ENCODE measurements at regions not wholly inside any gene's neighbourhood (a gene's known extent, or its start where the extent isn't known, plus 50 kb on each side); places are given as distances from the start of the nearest gene placed in this dataset.

- no peak for DNase-seq
Observed at GRCh38 chr5:173785866-173786265, 102.3 kb upstream of the CPEB4 start.

DNA sequence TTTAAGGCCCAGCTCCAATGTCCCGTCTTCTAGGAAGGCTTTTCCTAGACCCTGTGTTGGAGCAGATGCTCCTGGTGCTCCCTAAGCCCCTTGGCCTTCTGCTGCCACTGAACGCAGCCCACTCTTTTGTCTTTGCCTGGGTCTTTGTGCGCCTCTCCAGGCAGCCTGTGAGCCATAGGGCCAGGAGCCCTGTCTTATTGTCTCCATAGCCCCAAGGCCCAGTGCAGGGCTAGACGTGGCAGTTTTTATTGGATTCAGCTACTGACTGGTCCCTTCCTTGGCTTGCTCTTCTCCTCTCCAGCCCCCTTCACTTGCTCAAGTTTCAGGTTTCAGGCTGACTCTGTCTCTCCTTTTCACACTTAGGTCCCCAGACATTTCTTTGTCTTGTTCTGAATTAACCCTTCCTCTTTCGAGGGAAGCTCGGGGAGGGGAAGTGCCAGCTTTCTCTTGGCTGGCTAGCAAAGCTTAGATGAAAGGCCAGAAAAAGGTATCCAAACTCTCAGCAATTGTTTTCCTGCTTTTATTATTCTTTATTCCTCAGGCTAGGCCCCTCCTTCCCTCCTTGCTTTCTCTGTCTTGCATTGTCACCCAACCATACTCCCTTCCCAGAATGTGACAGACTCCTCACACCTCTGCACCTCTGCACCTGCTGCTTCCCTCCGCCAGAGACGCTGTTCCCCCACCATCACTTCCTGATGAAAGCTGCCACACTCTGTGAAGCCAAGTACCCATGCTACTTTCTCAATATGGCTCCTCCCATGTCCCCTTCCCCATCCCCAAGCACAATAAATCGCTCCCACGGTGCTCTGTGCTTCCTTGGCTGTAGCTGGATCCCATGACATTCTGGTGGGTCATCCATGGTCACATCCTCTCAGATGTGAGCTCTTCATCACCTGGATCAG is 101.6 kb upstream of the CPEB4 start:
- DNase-seq = no peak

GRCh38 chr5:173789031-173789920 is 98.9 kb upstream of the CPEB4 start:
- no peak for DNase-seq

- DNase-seq = no peak
Observed at GRCh38 chr5:173790177-173790719, 97.9 kb upstream of the CPEB4 start.

GRCh38 chr5:173790836-173791546 is 97.2 kb upstream of the CPEB4 start:
- DNase-seq = no peak

DNA sequence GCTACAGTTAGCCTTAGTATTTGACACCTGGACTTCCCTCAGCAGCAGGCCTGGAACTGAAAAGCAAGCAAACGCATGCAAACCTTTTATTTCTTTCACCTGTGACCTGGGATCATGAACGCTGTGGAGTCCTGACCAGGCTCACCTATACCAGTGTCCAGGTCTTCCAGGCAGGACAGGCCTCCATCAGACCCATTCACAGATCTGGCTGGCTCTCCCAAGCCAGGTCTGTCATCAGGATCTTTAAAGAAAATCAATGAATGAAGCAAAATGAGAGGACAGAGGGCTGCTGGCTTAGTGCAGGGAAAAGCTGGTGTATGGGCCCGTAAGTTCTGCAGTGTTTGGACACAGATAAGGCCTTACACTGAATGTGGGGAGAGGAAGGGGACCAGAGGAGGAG is 96.3 kb upstream of the CPEB4 start:
- no peak for DNase-seq

- DNase-seq = no peak
Observed at GRCh38 chr5:173792781-173793547, 95.2 kb upstream of the CPEB4 start.

DNA sequence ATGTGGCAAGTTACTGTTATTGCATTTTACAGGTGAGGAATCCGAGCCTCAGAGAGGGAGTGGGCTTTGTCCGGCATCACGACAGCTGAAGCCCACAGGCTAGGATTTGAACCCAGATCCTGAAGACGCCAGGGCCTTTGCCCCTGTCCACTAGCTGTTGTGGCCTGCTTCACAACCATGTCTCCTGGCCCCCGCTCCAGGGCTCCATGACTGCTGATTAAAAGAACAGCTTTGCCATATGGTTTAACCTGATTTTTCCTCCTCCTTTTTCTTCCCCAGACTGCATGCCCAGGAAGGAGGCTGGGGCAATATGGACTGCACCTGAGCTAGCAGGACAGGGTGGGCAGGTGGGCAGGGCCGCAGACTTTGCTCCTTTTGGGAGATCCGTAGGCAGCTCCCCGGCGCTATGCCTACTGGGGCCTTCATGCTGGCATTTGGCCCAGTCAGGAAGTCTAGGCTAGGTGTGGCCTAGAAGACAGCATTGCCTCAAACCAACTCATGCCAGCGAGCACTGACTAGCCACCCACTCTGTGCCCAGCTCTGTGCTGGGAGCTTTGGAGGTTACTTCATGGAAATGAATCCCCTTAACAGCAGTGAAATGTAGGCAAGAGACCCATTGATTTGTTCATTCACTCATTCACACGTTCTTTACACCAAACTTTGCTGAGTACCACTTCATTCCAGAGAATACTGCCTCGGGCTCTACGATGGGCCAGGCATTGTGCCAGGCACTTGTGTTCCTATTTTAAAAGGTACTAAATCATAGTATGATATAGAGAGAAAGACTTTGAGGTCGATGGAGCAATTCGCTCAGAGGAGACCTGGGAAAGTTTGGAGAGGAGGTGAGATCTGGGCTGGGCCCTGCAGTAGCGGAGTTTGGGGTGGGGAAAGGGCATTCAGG is 94.3 kb upstream of the CPEB4 start:
- DNase-seq = no peak

DNA sequence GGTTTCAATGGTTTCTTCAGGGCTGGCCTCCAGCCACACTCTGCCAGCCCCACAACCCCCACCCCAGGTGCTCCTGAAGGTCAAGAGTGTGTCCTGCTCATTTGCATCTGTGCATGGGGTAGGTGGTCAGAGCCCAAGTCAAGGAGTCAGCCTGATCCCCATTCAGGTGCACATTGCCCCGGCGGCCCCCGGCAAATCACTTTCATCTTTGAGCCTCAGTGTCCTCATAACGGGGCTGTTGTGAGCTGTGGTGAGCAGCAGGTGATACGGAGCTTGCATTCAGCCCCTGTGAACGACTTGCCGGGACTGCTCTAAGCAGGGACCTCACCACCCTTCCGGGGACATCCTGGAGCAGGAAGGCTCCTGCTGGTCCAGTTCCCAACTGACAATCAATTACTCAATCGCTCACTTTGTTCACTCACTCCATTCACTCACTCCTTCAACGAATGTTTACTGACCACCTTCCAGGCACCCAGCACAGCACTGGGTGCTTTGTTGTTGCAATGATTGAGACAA is 93.2 kb upstream of the CPEB4 start:
- DNase-seq = no peak

- no peak for DNase-seq
Observed at GRCh38 chr5:173795601-173796000, 92.5 kb upstream of the CPEB4 start.

GRCh38 chr5:173796721-173797495 is 91.2 kb upstream of the CPEB4 start:
- DNase-seq = no peak

GRCh38 chr5:173798127-173798810 is 89.9 kb upstream of the CPEB4 start:
- DNase-seq = no peak

GRCh38 chr5:173800340-173800739 is 87.8 kb upstream of the CPEB4 start:
- DNase-seq = no peak

DNA sequence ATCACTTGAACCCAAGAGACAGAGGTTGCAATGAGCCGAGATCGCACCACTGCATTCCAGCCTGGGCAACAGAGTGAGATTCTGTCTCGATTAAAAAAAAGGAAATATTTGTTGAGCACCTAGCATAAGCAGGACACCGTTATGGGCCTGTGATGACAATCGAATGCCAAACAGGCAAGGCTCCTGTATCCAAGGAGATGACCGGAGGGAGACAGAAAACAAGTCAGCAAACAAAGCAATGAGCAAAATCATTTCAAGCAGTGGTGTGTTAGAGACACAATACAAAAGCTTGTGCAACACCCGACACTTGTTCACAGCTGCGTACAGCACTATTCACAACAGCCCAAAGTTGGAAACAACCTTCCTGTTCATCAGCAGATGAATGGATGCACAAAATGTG is 87.1 kb upstream of the CPEB4 start:
- DNase-seq = no peak

- no peak for DNase-seq
Observed at GRCh38 chr5:173802670-173803165, 85.4 kb upstream of the CPEB4 start.

DNA sequence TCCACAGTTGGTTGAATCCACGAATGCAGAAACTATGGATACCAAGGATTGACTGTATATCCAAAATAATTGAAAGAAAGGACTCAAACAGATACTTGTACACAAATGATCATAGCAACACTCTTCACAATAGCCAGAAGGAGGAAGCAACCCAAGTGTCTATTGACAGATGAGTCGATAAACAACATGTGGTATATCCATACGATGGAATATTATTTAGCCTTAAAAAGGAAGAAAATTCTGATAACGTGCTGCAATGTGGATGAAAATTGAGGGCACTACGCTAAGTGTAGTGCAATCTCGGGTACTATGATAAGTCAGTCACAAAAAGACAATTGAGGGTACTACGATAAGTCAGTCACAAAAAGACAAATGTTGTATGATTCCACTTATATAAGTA is 83.6 kb upstream of the CPEB4 start:
- DNase-seq = no peak

GRCh38 chr5:173806270-173807035 is 81.7 kb upstream of the CPEB4 start:
- no peak for DNase-seq

- DNase-seq = no peak
Observed at GRCh38 chr5:173807181-173807655, 80.9 kb upstream of the CPEB4 start.
